ENCODE measurements at regions not wholly inside any gene's neighbourhood (a gene's known extent, or its start where the extent isn't known, plus 50 kb on each side); places are given as distances from the start of the nearest gene placed in this dataset.
A peak's percentile ranks its signal among the peaks of the same experiment; 100 is the strongest.
"Not testable (repeated sequence)": the region's sequence is repeated elsewhere in the genome, so short reads cannot be mapped to it uniquely, and the experiment has no call there.

GRCh38 chr5:51099173-51099853, 283.9 kb upstream of the ISL1 start:
- in situ Hi-C loops (cut with HindIII; ENCODE audit: low pct_unique_long_range_greater_than_20kb, low sequenced_read_pairs), result no loop called here
- no peak for DNase-seq (ENCODE audit: low read depth, low spot score)

- in situ Hi-C loops (cut with HindIII; ENCODE audit: low pct_unique_long_range_greater_than_20kb, low sequenced_read_pairs), result no loop called here
- DNase-seq (ENCODE audit: low read depth, low spot score), result no peak
Observed at GRCh38 chr5:51104556-51104955, 278.7 kb upstream of the ISL1 start.

GRCh38 chr5:51109786-51110410, 273.4 kb upstream of the ISL1 start:
- in situ Hi-C loops (cut with HindIII; ENCODE audit: low pct_unique_long_range_greater_than_20kb, low sequenced_read_pairs), result no loop called here
- no peak for DNase-seq (ENCODE audit: low read depth, low spot score)

GRCh38 chr5:51131266-51131665, 252.0 kb upstream of the ISL1 start:
- in situ Hi-C loops (cut with HindIII; ENCODE audit: low pct_unique_long_range_greater_than_20kb, low sequenced_read_pairs), result no loop called here
- DNase-seq (ENCODE audit: low read depth, low spot score), result no peak

- in situ Hi-C loops (cut with HindIII; ENCODE audit: low pct_unique_long_range_greater_than_20kb, low sequenced_read_pairs), result no loop called here
- DNase-seq (ENCODE audit: low read depth, low spot score), result peak; percentile 3
Observed at GRCh38 chr5:51138164-51138563, 245.1 kb upstream of the ISL1 start.

GRCh38 chr5:51148437-51148836, 234.8 kb upstream of the ISL1 start:
- no peak for DNase-seq (ENCODE audit: low read depth, low spot score)
- in situ Hi-C loops (cut with HindIII; ENCODE audit: low pct_unique_long_range_greater_than_20kb, low sequenced_read_pairs), result no loop called here

GRCh38 chr5:51156222-51156621, 227.0 kb upstream of the ISL1 start:
- DNase-seq (ENCODE audit: low read depth, low spot score), result no peak
- in situ Hi-C loops (cut with HindIII; ENCODE audit: low pct_unique_long_range_greater_than_20kb, low sequenced_read_pairs), result no loop called here

- in situ Hi-C loops (cut with HindIII; ENCODE audit: low pct_unique_long_range_greater_than_20kb, low sequenced_read_pairs), result no loop called here
- no peak for DNase-seq (ENCODE audit: low read depth, low spot score)
Observed at GRCh38 chr5:51156838-51157237, 226.4 kb upstream of the ISL1 start.

GRCh38 chr5:51159164-51159563, 224.1 kb upstream of the ISL1 start:
- no peak for DNase-seq (ENCODE audit: low read depth, low spot score)
- in situ Hi-C loops (cut with HindIII; ENCODE audit: low pct_unique_long_range_greater_than_20kb, low sequenced_read_pairs), result no loop called here

GRCh38 chr5:51159606-51160005, 223.6 kb upstream of the ISL1 start:
- DNase-seq (ENCODE audit: low read depth, low spot score), result no peak
- in situ Hi-C loops (cut with HindIII; ENCODE audit: low pct_unique_long_range_greater_than_20kb, low sequenced_read_pairs), result no loop called here

GRCh38 chr5:51162245-51162644, 221.0 kb upstream of the ISL1 start:
- DNase-seq (ENCODE audit: low read depth, low spot score), result no peak
- in situ Hi-C loops (cut with HindIII; ENCODE audit: low pct_unique_long_range_greater_than_20kb, low sequenced_read_pairs), result no loop called here

- in situ Hi-C loops (cut with HindIII; ENCODE audit: low pct_unique_long_range_greater_than_20kb, low sequenced_read_pairs), result not testable (repeated sequence)
Observed at GRCh38 chr5:51165621-51166020, 217.6 kb upstream of the ISL1 start.

GRCh38 chr5:51172903-51173626, 210.2 kb upstream of the ISL1 start:
- no peak for DNase-seq (ENCODE audit: low read depth, low spot score)
- in situ Hi-C loops (cut with HindIII; ENCODE audit: low pct_unique_long_range_greater_than_20kb, low sequenced_read_pairs), result no loop called here

More at GRCh38 chr5:51165621-51166020, 217.6 kb upstream of the ISL1 start:
- not testable (repeated sequence) for DNase-seq (ENCODE audit: low read depth, low spot score)

- in situ Hi-C loops (cut with HindIII; ENCODE audit: low pct_unique_long_range_greater_than_20kb, low sequenced_read_pairs), result no loop called here
- no peak for DNase-seq (ENCODE audit: low read depth, low spot score)
Observed at GRCh38 chr5:51181208-51181894, 201.9 kb upstream of the ISL1 start.

GRCh38 chr5:51185850-51186329, 197.4 kb upstream of the ISL1 start:
- in situ Hi-C loops (cut with HindIII; ENCODE audit: low pct_unique_long_range_greater_than_20kb, low sequenced_read_pairs), result no loop called here
- no peak for DNase-seq (ENCODE audit: low read depth, low spot score)

- no peak for DNase-seq (ENCODE audit: low read depth, low spot score)
- in situ Hi-C loops (cut with HindIII; ENCODE audit: low pct_unique_long_range_greater_than_20kb, low sequenced_read_pairs), result no loop called here
Observed at GRCh38 chr5:51188001-51188591, 195.2 kb upstream of the ISL1 start.

- in situ Hi-C loops (cut with HindIII; ENCODE audit: low pct_unique_long_range_greater_than_20kb, low sequenced_read_pairs), result no loop called here
Observed at GRCh38 chr5:51194671-51195070, 188.6 kb upstream of the ISL1 start.

GRCh38 chr5:51201024-51201423, 182.2 kb upstream of the ISL1 start:
- in situ Hi-C loops (cut with HindIII; ENCODE audit: low pct_unique_long_range_greater_than_20kb, low sequenced_read_pairs), result no loop called here
- no peak for DNase-seq (ENCODE audit: low read depth, low spot score)

More at GRCh38 chr5:51194671-51195070, 188.6 kb upstream of the ISL1 start:
- no peak for DNase-seq (ENCODE audit: low read depth, low spot score)

Data from SK-MEL-5 (cell line).